BJ (cell line): ENCODE measurements at regions not wholly inside any gene's neighbourhood (a gene's known extent, or its start where the extent isn't known, plus 50 kb on each side); places are given as distances from the start of the nearest gene placed in this dataset.

Experiments
- CTCF ChIA-PET: fragments of 350-600 bp; formaldehyde crosslinking; extraction: SDS; loops from one replicate; lab custom pipeline; 2021; ENCODE audit warnings: antibody characterized with exemption, inconsistent platforms; lab: Yijun Ruan, JAX
- POLR2A ChIA-PET: fragments of 300-600 bp; sonication (Branson Sonifier 250); formaldehyde crosslinking; extraction: SDS; loops from one replicate; lab custom pipeline; 2021; ENCODE audit warnings: antibody characterized with exemption; lab: Charles Lee
- DNase-seq: peaks from one replicate; pipeline ENCODE4 v3.0.0-alpha.2; 2011; ENCODE audit warnings: low read depth
- H3K27me3 ChIP-seq: 2 replicates; pipeline ENCODE4 v1.6.0; 2011; ENCODE audit warnings: low read length; ENCODE audit not compliant: control insufficient read depth, insufficient read depth
- H3K36me3 ChIP-seq: 2 replicates; pipeline ENCODE4 v1.5.1; 2011; ENCODE audit warnings: low read length; ENCODE audit not compliant: control insufficient read depth, insufficient read depth
- H3K4me3 ChIP-seq: 2 replicates; pipeline ENCODE4 v1.5.1; 2011; ENCODE audit warnings: low read depth, mild to moderate bottlenecking, control low read depth, low read length
- TF ChIP-seq, protein P1 (sequence below): IDR thresholded peaks from 2 replicates; pipeline ENCODE4 v1.5.1; 2011; ENCODE audit warnings: low read depth, mild to moderate bottlenecking, control low read depth, inconsistent platforms, low read length, moderate library complexity; ENCODE audit not compliant: insufficient read depth

DNA sequence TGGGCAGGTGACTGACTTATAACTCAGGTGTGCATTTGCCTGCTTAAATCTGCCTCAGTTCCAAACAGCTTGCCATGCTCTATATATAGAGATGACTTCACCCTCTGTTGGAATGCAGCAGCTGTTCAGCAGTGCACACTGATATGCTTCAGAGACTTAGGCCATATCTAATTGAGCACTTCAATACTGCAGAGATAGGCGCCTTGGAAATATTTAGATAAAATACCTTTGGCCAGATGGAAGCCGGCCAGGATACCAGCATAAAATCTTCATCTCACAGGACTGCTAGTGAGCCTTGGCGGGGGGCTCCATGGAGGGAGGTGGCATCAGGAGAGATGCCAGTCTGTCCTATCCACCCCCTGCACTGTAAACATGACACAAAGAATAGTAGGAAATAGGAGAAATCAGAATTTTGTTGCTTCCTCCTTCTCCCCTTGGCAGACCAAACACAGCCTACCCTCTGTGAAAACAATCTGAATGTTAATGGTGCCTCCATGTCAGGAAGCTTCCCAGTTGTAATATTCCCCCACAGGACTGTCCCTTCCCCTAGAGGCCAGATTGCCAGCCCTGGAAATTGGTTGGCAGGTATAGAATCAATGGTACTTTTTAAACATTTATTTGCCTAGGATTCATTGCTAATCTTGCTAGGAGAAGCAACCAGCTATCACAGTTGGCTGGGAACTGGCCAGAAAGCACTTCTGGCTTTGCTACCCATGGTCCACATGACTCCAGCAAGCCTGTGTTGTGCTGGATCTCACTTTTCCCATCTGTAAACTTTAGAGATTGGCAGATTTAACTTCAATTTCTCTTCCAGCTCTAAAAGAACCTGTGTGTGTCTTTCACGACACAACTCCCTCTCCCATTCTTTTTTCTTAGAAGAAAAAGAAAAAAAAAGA lies 215.5 kb upstream of the KCNMB2 start:
- ChIA-PET CTCF (interaction anchor here (0.6 to 1.2 kb wide), 3 partner anchors 14 to 415 kb away, joined by 3 to 5 read pairs (median 3); no protein-coding TSS in a partner anchor), POLR2A (interaction anchor here (0.7 kb wide), 2 partner anchors 210 to 491 kb away, joined by 3 to 4 read pairs; no protein-coding TSS in a partner anchor)
- H3K36me3 ChIP-seq: no peaks in the 10 kb centered on the region
- no peak overlapping the region for H3K4me3 ChIP-seq
- DNase-seq: no peak
- H3K27me3 ChIP-seq: no peaks in the 10 kb centered on the region
- TF ChIP-seq, protein P1, sequence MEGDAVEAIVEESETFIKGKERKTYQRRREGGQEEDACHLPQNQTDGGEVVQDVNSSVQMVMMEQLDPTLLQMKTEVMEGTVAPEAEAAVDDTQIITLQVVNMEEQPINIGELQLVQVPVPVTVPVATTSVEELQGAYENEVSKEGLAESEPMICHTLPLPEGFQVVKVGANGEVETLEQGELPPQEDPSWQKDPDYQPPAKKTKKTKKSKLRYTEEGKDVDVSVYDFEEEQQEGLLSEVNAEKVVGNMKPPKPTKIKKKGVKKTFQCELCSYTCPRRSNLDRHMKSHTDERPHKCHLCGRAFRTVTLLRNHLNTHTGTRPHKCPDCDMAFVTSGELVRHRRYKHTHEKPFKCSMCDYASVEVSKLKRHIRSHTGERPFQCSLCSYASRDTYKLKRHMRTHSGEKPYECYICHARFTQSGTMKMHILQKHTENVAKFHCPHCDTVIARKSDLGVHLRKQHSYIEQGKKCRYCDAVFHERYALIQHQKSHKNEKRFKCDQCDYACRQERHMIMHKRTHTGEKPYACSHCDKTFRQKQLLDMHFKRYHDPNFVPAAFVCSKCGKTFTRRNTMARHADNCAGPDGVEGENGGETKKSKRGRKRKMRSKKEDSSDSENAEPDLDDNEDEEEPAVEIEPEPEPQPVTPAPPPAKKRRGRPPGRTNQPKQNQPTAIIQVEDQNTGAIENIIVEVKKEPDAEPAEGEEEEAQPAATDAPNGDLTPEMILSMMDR: no peak

DNA sequence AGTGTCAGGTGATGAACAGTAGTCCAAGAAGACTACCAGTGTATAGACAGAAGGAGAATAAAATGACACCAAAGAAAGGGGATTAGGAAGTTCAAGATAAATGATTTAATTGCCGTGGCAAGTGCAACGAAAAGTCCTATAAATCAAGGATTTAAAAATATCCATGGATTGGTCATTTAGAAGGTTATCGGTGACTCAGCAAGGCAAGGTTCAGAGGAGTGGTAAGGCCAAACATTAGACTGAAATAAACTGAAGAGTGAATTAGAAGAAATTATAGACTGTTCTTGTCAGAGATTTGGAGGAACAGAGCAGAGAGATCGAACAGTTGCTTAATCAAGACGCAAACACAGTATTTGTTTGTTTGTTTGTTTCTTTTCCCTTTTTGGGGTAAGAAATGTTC lies 211.9 kb upstream of the KCNMB2 start:
- ChIA-PET POLR2A (no interaction called here), CTCF (no interaction called here)
- no peak for DNase-seq
- TF ChIP-seq, protein P1: no peak
- Histone ChIP-seq H3K36me3 (no peaks in the 10 kb centered on the region), H3K27me3 (no peaks in the 10 kb centered on the region), H3K4me3 (no peak overlapping the region)

DNA sequence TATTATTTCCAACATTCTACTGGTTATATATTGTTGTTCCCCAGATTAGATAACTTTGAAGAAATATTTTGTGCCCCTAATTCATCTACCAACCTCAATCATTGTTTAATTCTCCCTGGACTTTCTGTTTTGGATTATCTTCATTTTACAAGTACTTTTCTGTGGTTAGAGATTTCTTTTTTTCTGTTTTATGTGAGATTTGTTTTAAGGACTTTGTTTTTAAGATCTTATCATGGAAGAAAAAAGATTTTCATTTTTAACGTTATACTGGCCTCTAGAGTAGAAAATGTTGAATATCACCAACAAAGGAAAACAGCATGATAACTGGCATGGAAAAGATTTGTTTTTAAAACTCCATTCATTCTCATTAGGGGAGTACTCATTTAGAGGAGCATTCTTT lies 210.9 kb upstream of the KCNMB2 start:
- peak; percentile 30 for DNase-seq
- H3K4me3 ChIP-seq: no peak overlapping the region
- ChIA-PET POLR2A (interaction anchor here (0.6 kb wide), 1 partner anchor 158 kb away, joined by 3 read pairs; no protein-coding TSS in a partner anchor), CTCF (no interaction called here)
- no peaks in the 10 kb centered on the region for H3K36me3 ChIP-seq
- TF ChIP-seq, protein P1: peak; percentile 29; the same call in 1 of the 2 replicates
- no peaks in the 10 kb centered on the region for H3K27me3 ChIP-seq

- H3K36me3 ChIP-seq: no peaks in the 10 kb centered on the region
- CTCF ChIA-PET: no interaction called here
- POLR2A ChIA-PET: no interaction called here
- no peak for DNase-seq
- TF ChIP-seq, protein P1: no peak
- H3K4me3 ChIP-seq: no peak overlapping the region
- no peaks in the 10 kb centered on the region for H3K27me3 ChIP-seq
Measured at GRCh38 chr3:178329936-178330335, 206.3 kb upstream of the KCNMB2 start.

GRCh38 chr3:178334239-178334638 lies 202.0 kb upstream of the KCNMB2 start:
- H3K4me3 ChIP-seq: no peak overlapping the region
- DNase-seq: no peak
- H3K36me3 ChIP-seq: no peaks in the 10 kb centered on the region
- TF ChIP-seq, protein P1: no peak
- H3K27me3 ChIP-seq: no peaks in the 10 kb centered on the region
- CTCF ChIA-PET: interaction anchor here (0.5 to 0.9 kb wide), 2 partner anchors 14 to 385 kb away, joined by 3 to 5 read pairs; no protein-coding TSS in a partner anchor
- POLR2A ChIA-PET: no interaction called here
